ENCODE measurements at regions not wholly inside any gene's neighbourhood (a gene's known extent, or its start where the extent isn't known, plus 50 kb on each side); places are given as distances from the start of the nearest gene placed in this dataset.

DNA sequence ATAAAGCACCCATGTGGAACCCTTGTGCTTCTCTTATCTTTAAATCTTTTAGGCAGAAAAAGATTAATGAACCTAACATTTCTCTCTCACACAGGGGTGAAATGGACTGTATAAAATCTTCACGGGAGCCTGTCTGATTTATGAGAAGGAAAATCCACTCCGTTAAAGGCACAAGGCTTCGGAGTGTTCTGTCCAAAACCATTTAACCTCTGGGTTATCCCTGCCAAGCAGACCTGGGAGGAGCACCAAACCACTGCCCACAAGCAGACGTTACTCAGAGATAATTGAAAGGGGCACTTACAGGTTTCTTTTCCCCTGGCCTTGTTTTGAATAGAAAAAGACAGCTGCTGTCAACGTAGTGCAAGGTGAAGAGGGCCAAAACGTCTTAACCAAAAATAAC lies 184.4 kb upstream of the DOK6 start:
- no peak for DNase-seq (ENCODE audit: low spot score)

- no peak for DNase-seq (ENCODE audit: low spot score)
Observed at GRCh38 chr18:69217196-69218000, 183.3 kb upstream of the DOK6 start.

GRCh38 chr18:69220529-69220928 lies 180.2 kb upstream of the DOK6 start:
- DNase-seq (ENCODE audit: low spot score), result no peak

DNA sequence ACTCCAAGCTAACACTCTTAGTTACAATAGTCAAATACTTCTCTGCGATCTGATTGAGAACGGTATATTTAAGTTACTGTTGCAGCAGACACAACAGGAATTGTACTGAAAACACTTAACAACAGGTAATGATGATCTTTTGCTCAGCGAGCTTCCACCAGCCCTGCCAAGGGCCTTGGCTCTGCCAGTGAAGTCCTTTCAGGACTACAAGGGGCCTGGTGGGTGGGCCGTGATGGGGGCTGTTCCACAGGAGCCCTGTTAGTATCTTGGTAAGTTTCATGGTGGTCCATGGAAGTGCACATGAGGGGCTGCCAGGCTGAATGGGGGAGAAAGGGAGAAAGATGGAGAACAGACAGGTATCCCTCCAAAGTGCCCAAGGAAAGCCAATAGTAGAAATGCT lies 178.6 kb upstream of the DOK6 start:
- no peak for DNase-seq (ENCODE audit: low spot score)

DNA sequence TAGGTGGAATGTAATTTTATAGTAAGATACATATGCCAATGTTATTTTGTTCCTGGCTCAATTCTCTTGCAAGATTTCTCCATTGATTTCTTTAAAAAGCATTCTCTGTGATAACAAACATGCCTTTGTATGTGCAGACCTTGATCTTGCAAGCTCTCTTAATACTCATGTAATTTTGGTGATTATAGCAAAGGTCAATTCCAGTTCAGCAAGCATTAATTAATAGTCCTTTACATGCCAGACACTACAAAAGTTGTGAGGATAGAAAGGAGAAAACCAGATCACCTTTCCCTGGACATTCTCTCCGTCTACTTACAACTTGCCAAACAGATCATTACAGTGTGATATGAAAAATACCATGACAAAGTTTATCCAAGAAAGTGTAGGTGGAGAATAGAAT lies 173.7 kb upstream of the DOK6 start:
- DNase-seq (ENCODE audit: low spot score), result no peak

GRCh38 chr18:69230204-69230603 lies 170.5 kb upstream of the DOK6 start:
- no peak for DNase-seq (ENCODE audit: low spot score)

DNA sequence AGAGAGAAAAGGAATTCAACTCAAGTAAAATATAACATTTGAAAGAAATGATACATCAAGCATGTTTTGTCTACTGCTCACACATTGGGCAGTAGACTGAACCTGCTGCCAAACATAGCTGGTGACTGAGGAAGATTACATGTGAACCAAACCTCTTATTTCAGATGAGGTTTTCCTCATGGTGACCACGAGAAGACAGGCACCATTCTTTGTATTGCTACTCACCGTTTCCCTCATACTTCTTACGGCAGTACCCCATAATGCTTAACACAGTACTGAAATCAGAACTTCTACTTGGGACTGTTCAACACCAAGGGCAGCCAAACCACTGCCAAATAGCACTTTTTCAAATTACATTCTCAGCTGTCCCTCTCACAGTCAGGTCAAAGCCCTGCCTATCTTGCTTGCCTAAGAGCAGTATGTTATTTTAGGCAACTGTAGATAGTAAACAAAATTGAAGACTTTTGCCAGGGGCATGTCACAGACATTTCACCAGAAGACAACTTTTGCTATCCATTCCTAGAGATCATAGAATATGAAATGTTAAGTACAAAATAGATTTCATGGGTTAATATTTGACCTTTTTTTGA lies 167.1 kb upstream of the DOK6 start:
- no peak for DNase-seq (ENCODE audit: low spot score)

DNA sequence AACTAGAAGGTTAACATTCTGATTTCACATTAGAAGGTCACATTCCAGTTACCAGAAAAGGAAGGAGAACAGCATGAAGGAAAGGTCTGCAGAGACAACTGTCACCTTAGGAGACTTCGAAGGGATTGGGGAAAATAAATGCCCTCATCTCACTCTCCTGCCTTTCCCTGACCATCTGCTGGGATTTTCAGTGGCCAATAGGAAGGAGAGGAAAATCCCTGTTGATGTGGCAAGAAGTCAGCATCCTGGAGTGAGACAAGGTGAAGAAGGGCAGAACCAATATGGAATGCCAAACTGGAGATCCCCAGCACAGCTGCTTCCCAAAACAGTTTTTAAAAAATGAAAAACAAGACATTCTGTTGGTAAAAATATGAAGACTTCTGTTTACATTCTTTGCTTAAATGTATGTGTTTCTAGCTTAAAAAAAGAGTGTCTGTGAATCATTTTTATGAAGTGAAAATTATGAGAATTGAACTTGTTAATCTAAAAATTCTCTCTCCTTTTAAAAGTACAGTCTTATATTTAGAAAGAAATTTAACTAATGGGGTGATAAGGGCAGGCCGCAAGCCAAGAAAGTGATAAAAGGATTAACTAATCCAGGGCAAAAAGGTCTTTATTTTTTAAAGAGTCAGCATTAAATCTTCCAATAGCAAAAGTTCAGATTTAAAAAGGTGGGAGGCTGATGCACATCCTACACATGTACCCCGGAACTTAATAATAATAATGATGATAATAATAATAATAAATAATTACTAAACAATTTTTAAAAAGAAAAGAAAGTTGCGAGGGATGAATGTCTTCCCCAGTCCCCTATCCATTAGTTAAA lies 160.6 kb upstream of the DOK6 start:
- DNase-seq (ENCODE audit: low spot score), result peak; percentile 44

DNA sequence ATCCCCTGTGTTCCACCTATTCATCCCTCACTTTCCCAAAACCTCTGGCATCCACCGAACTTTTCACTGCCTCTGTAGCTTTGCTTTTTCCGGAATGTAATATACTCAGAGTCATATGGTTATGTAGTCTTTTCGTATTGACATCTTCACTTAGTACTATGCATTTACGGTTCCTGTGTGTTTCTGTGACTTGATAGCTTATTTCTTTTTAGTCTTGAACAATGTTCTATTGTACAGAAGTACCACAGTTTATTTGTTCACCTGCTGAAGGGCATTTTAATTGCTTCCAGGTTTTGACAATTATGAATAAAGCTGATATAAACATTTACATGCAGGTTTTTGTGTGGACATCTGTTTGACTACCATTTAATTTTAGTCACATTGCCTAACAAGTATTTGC lies 154.7 kb upstream of the DOK6 start:
- DNase-seq (ENCODE audit: low spot score), result no peak

- DNase-seq (ENCODE audit: low spot score), result no peak
Observed at GRCh38 chr18:69250305-69251151, 150.2 kb upstream of the DOK6 start.

DNA sequence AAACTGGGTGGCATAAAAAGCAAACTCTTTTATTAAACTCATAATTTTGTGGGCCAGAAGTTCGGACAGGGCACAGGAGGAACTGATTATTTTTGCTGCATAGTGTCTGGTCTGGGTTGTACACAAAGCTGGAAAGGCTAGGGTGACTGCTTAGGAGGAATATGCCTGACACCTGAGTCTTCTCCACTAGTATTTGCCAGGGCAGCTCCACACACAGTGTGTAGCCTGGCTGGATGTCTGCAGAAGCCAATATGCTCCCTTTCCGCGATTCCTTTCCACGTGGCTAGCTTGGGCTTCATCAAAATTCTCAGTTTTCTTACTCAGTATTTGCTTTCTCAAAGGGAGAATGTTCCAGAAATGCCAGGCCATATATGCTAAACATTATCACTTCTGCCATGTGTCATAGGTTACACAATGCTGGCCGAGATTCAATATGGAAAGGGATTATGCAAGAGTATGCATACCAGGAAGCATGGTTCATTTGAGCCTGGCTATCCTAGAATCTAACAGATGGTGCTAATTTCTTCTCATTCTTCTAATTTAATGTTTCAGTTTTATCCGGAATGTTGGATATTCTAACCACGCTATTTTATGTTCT lies 142.7 kb upstream of the DOK6 start:
- DNase-seq (ENCODE audit: low spot score), result no peak

GRCh38 chr18:69259282-69259681 lies 141.4 kb upstream of the DOK6 start:
- DNase-seq (ENCODE audit: low spot score), result no peak

- DNase-seq (ENCODE audit: low spot score), result no peak
Observed at GRCh38 chr18:69261406-69261805, 139.3 kb upstream of the DOK6 start.

DNA sequence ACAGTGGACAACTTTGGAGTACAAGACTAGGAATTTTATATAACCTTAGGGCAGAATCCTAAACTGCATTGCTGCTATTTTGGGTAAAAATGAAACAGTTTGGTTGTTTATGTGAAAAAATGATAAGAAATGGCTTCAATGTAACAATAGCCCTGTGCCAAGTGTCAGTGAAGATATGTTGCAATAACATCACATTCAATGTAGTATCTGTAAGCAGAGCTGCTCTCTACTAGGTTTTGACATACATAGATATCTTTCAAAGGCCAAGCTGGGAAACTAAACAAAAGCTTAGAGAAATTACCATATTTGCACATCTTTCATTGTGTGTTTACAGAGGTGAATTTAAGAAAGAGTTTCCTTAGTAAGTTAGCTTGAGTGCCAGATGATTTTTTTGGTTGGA lies 135.0 kb upstream of the DOK6 start:
- DNase-seq (ENCODE audit: low spot score), result no peak

GRCh38 chr18:69267895-69268294 lies 132.8 kb upstream of the DOK6 start:
- DNase-seq (ENCODE audit: low spot score), result no peak

- no peak for DNase-seq (ENCODE audit: low spot score)
Observed at GRCh38 chr18:69282371-69282770, 118.3 kb upstream of the DOK6 start.

DNA sequence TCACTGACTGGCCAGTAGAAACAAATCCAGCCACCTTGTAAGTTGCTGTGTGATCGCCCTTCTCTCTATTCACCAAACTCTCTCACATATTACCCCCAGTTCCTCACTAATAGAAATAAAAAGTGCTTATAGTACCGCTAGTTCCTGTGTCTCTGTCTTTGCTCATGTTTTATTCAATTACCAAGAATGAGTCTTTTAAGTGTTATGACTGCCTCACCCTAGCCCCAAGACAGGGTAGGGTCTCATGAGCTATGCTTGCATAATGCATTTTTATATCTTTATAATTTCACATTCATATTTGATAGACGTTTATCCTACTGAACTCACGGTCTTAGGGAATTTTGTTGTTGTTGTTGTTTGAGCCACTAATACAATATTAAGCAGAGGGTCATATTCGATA lies 109.6 kb upstream of the DOK6 start:
- no peak for DNase-seq (ENCODE audit: low spot score)

DNA sequence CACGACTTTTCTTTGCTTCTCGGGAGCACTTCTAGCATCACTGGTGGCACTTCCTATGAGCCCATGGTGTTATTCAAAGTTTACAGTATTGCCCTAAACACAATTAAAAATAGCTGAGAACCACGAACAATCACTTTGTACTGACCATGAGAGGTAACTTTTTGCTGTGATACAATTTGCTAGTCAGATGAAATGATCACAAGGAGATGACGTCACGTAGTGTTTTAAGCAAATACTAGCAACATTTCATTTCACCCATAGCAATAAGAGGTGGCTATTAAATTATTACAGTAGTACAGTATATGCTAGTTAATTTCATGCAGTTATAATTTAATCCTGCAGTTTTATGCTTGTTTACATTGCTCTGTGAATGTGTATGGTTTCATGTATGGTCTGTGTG lies 108.9 kb upstream of the DOK6 start:
- DNase-seq (ENCODE audit: low spot score), result no peak

DNA sequence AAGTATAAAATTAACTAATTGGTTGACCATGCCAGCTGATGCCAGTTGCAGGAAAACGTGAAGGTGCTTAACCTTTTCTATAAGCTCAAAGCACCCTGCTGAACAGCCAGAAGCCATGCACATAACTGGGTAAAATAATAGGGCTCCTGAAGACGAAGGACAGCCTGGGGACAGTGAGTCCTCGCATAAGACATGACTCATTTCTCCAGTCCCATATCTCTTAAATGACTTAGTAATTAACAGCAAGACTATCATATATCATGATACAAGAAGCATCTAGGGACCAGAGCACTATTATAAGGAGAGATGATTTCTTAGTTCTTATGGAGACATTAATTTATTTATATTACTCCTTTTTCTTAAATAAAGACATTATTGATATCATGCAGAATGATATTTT lies 100.5 kb upstream of the DOK6 start:
- DNase-seq (ENCODE audit: low spot score), result no peak

GRCh38 chr18:69308619-69309018 lies 92.1 kb upstream of the DOK6 start:
- DNase-seq (ENCODE audit: low spot score), result no peak

DNA sequence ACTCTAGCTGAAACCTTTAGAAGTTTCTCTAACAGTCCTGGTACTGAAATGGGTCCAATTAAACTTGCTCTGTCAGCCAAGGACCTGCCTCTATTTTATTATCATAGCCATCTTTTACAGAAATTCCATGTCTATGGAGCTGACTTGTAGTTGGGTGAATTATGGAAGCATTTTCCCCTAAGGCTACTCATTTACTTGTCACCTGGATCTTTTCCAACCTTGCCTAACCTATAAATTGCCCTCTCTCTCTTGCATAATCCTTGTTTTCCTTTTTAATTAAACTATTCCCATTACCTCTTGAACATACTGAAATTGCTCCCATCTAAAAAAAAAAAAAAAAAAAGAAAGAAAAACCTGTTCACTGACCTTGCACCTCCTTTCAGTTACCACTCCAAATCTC lies 74.6 kb upstream of the DOK6 start:
- DNase-seq (ENCODE audit: low spot score), result no peak

DNA sequence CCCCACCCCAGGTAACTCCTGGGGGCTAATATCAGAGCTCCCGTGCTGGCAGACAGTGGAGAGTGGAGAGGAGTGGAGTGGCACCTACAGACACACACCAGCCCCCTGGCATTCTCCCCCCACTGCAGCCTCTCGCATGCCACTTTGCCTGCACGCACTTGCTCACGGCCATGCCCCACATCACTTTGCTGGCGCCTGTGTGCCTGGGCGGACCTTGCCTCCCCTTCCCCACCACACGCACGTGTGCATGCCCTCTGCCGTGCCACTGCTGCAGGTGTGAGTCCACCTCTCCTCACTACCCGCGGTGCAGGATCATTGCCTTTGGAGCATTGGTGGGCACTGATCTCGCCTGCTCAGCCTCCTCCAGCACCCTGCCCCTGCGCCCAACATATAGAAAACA lies 72.6 kb upstream of the DOK6 start:
- no peak for DNase-seq (ENCODE audit: low spot score)

All from pons (tissue), 1 donor.